ENCODE measurements at regions not wholly inside any gene's neighbourhood (a gene's known extent, or its start where the extent isn't known, plus 50 kb on each side); places are given as distances from the start of the nearest gene placed in this dataset.

GRCh38 chr20:24337551-24337950 lies 131.9 kb upstream of the SYNDIG1 start:
- no peak overlapping the region for H3K4me2 ChIP-seq
- ATAC-seq (no peak), FAIRE-seq (no peak), DNase-seq (ENCODE audit: low read depth in 1 of 2, low spot score in 1 of 2) (no peak)
- TF ChIP-seq PHF8 (IDR thresholded peaks at IDR 0.05; ENCODE audit: borderline replicate concordance, low read depth): no peak
- TF ChIP-seq JUNB (IDR thresholded peaks at IDR 0.05): no peak
- no peak for TF ChIP-seq ZSCAN20 (CRISPR knock-in tag; IDR thresholded peaks at IDR 0.05)
- no peak for TF ChIP-seq BHLHE40 (IDR thresholded peaks at IDR 0.05; ENCODE audit: low read depth, low read length)
- TF ChIP-seq ZFP36 (IDR thresholded peaks at IDR 0.05; ENCODE audit: borderline replicate concordance, partially characterized antibody): no peak
- no peak for TF ChIP-seq RNF2 (IDR thresholded peaks at IDR 0.05; ENCODE audit: borderline replicate concordance, low read depth)
- TF ChIP-seq SMC3 (IDR thresholded peaks at IDR 0.05): no peak
- TF ChIP-seq EHMT2 (IDR thresholded peaks at IDR 0.05; ENCODE audit: low read depth): no peak
- no peak for TF ChIP-seq SREBF2 (IDR thresholded peaks at IDR 0.05)
- no peak for TF ChIP-seq CBX8 (IDR thresholded peaks at IDR 0.05)
- no peak for TF ChIP-seq KDM5A (IDR thresholded peaks at IDR 0.05)
- no peak for TF ChIP-seq MAX (IDR thresholded peaks at IDR 0.05)
- TF ChIP-seq GATA3 (IDR thresholded peaks at IDR 0.05; ENCODE audit: borderline replicate concordance): no peak
- ChIA-PET POLR2A (no interaction called here), CTCF (interaction anchor here (1.2 to 1.7 kb wide), 2 partner anchors 21 to 26 kb away, joined by 3 read pairs; no protein-coding TSS in a partner anchor)
- H3K9me3 ChIP-seq: no peaks in the 10 kb centered on the region
- no peak overlapping the region for H3K27ac ChIP-seq
- H3K4me3 ChIP-seq: no peak overlapping the region
- 16% methylated on average over 5 of the region's 5 CpGs for WGBS (ENCODE audit: missing lambda C conversion rate)
- H3K4me1 ChIP-seq: no peaks in the 10 kb centered on the region

GRCh38 chr20:24337069-24337468 lies 132.4 kb upstream of the SYNDIG1 start:
- no peak overlapping the region for H3K4me2 ChIP-seq
- TF ChIP-seq HES2 (IDR thresholded peaks at IDR 0.05) (no peak), ZFP36 (IDR thresholded peaks at IDR 0.05; ENCODE audit: borderline replicate concordance, partially characterized antibody) (no peak), HOXB13 (CRISPR knock-in tag; IDR thresholded peaks at IDR 0.05; ENCODE audit: low read depth) (no peak), MYC (IDR thresholded peaks at IDR 0.05; ENCODE audit: borderline replicate concordance, low read length) (no peak), POLR2A (IDR thresholded peaks at IDR 0.05; ENCODE audit: low read length) (no peak), MAFK (IDR thresholded peaks at IDR 0.05; ENCODE audit: partially characterized antibody) (no peak), POLR2AphosphoS2 (conservative IDR thresholded peaks at IDR 0.05; ENCODE audit: low read length) (no peak), CBX8 (IDR thresholded peaks at IDR 0.05) (no peak), ATOH8 (CRISPR knock-in tag; IDR thresholded peaks at IDR 0.05; ENCODE audit: low read depth) (no peak), FOXS1 (CRISPR knock-in tag; IDR thresholded peaks at IDR 0.05) (no peak), BHLHE40 (IDR thresholded peaks at IDR 0.05; ENCODE audit: low read depth, low read length) (no peak), CEBPB (IDR thresholded peaks at IDR 0.05) (no peak), SREBF2 (IDR thresholded peaks at IDR 0.05) (no peak), RAD21 (conservative IDR thresholded peaks at IDR 0.05 in 1 of 2, IDR thresholded peaks at IDR 0.05 in 1 of 2) (no peak), SMC3 (IDR thresholded peaks at IDR 0.05) (no peak), KDM5A (IDR thresholded peaks at IDR 0.05) (no peak)
- ATAC-seq: no peak
- no peak overlapping the region for H3K27ac ChIP-seq
- CTCF ChIA-PET: interaction anchor here (1.2 to 1.7 kb wide), 2 partner anchors 22 to 25 kb away, joined by 3 read pairs; no protein-coding TSS in a partner anchor
- 31% methylated on average over 4 of the region's 4 CpGs for WGBS (ENCODE audit: missing lambda C conversion rate)
- H3K9me3 ChIP-seq: no peaks in the 10 kb centered on the region
- no peak for FAIRE-seq
- DNase-seq (ENCODE audit: low read depth in 1 of 2, low spot score in 1 of 2): no peak
- POLR2A ChIA-PET: no interaction called here
- no peak overlapping the region for H3K4me3 ChIP-seq
- H3K4me1 ChIP-seq: no peaks in the 10 kb centered on the region

GRCh38 chr20:24334830-24335229 lies 134.6 kb upstream of the SYNDIG1 start:
- CTCF ChIA-PET: no interaction called here
- Histone ChIP-seq H3K4me2 (no peak overlapping the region), H3K27ac (no peak overlapping the region), H3K4me1 (no peaks in the 10 kb centered on the region), H3K4me3 (no peak overlapping the region), H3K9me3 (no peaks in the 10 kb centered on the region)
- FAIRE-seq (peak; percentile 94), ATAC-seq (no peak), DNase-seq (ENCODE audit: low read depth in 1 of 2, low spot score in 1 of 2) (no peak)
- POLR2A ChIA-PET: no interaction called here
- 54% methylated on average over 2 of the region's 2 CpGs for WGBS (ENCODE audit: missing lambda C conversion rate)
- TF ChIP-seq ELK1 (IDR thresholded peaks at IDR 0.05; ENCODE audit: low read depth, low read length) (no peak), JUN (IDR thresholded peaks at IDR 0.05) (no peak), FOSB (CRISPR knock-in tag; IDR thresholded peaks at IDR 0.05) (no peak), HES2 (IDR thresholded peaks at IDR 0.05) (no peak), USF2 (IDR thresholded peaks at IDR 0.05) (no peak), HOXB5 (CRISPR knock-in tag; IDR thresholded peaks at IDR 0.05) (no peak), POLR2AphosphoS2 (conservative IDR thresholded peaks at IDR 0.05; ENCODE audit: low read length) (no peak), HOXA7 (CRISPR knock-in tag; IDR thresholded peaks at IDR 0.05) (no peak), HMGXB4 (CRISPR knock-in tag; IDR thresholded peaks at IDR 0.05; ENCODE audit: borderline replicate concordance) (no peak)

Measured in A549 (cell line).